Stimulated activated CD4-positive, alpha-beta T cell treated with anti-CD3 and anti-CD28 coated beads, TNF-alpha, amount 100 ng/mL, for 24 hours (primary cell): ENCODE measurements at regions not wholly inside any gene's neighbourhood (a gene's known extent, or its start where the extent isn't known, plus 50 kb on each side); places are given as distances from the start of the nearest gene placed in this dataset.

ENCODE experiments used
- DNase-seq, 3 experiments: peaks; one replicate each; pipeline ENCODE4 v3.0.0-alpha.2; 2020; ENCODE audit warnings: low read depth in 3 of 3

DNA sequence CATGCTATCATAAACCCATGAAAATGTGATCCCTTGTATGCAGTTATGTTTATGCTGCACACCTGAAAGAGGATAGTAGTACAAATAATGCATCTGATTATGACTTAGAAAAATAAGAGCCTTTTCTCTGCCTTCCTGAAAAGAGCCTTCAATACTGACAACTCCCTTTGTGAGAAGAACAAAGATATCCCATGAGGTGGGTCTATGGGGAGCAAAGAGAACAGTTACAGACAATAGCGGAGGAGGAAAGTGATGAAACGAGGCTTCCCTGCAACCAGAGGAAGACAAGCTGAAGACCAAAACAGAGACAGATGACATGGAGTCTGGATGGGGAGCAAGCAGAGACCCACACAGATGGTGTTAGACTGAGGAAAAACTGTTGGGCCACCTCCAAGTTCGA lies 598.3 kb upstream of the PLXNA2 start:
- no peak for DNase-seq

GRCh38 chr1:208844158-208844557 lies 600.0 kb upstream of the PLXNA2 start:
- no peak for DNase-seq

DNA sequence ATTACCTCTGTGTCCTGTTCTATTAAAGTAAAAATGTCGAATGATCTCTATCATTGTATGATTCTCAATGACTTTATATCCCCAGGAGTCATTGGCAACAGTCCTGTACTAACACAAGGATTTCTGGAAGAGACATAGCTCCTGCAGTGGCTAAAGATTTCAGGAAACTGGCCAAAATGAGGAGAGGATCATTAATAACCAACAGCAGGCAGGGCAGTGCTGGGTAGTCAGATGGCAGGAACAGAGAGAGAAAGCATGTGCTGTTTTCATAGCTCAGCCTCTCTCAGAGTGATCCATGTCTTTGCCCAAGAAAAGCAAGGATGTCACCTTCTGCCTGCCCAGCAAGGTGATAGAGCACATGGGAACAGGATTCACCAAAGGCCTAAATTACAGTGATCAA lies 604.7 kb upstream of the PLXNA2 start:
- DNase-seq, result no peak

DNA sequence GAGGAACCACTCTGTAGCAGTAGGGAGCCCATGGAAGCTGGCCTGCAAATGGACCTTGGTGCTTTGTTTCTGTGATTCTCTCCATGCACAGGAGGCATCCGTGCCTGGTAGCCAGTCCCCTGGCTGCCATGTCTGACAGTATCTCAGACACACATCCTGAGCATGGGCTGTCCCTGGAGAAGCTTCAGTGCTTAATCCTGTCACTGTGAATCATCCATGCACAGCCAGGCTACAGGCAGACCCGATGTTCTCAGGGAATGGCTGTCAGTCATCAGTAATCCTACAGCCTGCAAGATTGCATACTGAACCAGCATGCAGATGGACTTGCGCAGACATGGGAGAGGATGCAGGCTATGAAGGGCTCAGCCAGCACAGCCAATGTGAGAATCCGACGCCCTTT lies 606.3 kb upstream of the PLXNA2 start:
- DNase-seq, result no peak

GRCh38 chr1:208851366-208851765 lies 607.2 kb upstream of the PLXNA2 start:
- DNase-seq, result no peak

GRCh38 chr1:208852911-208853310 lies 608.7 kb upstream of the PLXNA2 start:
- DNase-seq, result no peak

DNA sequence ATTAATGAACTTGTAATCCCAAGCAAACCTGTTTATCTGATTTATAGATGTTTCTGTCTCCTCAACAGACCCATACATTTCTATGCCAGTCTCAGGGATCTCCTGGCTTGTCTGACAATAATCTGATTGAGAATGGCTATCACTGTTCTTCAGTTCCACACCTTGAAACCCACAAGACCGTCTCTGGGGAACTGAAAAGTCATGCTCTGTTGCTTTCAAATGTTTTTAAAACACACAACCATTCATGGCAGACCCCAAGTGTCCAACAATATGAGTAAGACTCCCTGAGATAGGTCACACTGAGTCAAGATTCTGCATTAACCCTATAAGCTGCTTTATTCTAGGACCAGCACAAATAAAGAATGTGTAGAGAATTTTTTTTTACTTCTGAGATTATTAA lies 611.2 kb upstream of the PLXNA2 start:
- DNase-seq, result no peak

DNA sequence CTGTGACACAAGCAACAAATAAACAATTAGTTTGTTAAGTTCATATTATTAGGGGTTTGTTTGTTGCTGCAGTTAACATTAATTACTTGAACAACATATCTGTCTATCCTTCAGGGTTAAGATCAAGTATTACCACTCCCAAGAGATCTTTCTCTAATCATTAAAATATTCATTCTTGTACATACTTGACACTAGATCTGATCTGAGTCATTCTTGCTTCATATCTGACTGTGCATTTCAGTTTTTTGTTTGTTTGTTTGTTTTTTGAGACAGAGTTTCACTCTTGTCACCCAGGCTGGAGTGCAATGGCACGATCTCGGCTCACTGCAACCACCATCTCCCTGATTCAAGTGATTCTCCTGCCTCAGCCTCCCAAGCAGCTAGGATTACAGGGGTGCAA lies 613.3 kb upstream of the PLXNA2 start:
- DNase-seq, result no peak

- no peak for DNase-seq
Observed at GRCh38 chr1:208858738-208859137, 614.6 kb upstream of the PLXNA2 start.

- no peak for DNase-seq
Observed at GRCh38 chr1:208864366-208864965, 620.3 kb upstream of the PLXNA2 start.

DNA sequence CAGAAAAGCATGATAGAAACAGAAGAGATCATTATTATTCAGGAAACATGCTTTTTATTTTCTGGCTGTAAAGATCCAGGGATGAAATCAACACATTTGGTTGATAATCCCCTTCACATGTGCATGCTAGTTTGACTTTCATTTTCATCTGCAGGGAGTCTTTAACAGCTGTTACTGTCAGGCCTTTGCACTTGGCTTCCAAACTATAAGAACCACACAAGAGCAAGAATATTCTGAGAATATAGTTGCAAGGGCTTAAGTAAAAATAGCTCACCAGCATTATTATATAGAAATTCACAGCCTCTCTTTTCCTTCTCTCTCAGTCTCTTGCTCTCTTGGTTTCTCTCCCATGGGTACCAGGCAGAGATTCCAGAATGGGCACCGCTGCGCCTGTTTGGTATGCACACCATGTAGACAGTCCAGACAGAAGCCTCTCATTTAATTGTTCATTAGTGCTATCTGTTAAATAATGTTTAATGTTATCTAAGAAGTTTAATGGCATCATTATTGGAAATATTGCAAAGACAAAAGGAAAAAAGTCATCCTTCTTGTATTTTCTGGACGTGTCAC lies 622.3 kb upstream of the PLXNA2 start:
- DNase-seq, result no peak

GRCh38 chr1:208868554-208868953 lies 624.4 kb upstream of the PLXNA2 start:
- no peak for DNase-seq

GRCh38 chr1:208874915-208875314 lies 630.7 kb upstream of the PLXNA2 start:
- no peak for DNase-seq

GRCh38 chr1:208879022-208879421 lies 634.8 kb upstream of the PLXNA2 start:
- no peak for DNase-seq

DNA sequence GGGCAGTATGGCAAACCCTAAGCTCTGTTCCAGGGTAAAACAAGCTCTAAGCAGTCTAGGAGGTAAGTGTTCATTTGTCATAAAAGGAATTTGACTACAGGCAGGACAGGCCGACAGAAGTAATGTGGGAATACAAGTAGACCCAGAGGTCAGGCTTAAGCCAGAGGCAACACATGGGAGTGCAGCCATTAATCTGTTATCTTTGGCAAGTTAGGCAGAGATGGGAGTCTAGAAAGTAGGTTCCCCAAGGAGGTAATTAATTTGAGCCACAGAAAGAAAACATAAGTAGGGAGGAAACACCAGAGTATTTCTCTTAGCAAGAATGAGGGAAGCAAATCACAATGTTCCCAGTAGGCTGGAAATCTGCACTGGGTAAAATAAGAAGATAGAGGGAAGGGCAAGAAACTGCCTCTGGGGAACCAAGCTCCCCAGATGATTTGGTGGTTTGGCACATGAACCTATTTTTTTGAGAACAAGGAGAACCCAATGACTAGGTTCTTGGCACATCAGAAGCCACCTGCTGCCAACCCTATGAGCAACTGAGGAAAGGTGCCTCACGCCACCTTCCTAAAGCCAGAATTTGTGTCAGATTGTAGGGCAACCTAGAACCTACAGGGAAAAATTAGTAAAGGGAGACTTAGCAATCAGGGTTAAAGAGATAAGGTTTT lies 636.4 kb upstream of the PLXNA2 start:
- no peak for DNase-seq

GRCh38 chr1:208885060-208885459 lies 640.9 kb upstream of the PLXNA2 start:
- no peak for DNase-seq

GRCh38 chr1:208885650-208886049 lies 641.5 kb upstream of the PLXNA2 start:
- no peak for DNase-seq

DNA sequence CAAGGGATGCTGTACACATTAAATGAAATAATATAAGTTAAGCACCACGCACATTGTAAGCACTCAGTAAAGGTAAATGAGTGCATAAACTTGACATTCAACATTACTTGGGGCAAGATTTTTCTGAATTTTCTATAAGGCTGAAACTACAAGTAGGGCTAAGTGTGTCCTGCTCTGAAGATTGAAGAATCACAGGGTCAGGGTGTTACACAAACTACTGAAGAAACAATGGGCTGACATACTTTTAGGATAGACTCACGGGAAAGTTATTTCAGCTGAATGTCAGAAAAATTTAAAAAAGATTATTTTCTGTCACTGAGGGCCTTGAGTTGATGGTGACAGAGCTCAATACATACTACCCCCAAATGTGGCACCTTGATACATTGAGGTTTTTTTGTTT lies 644.2 kb upstream of the PLXNA2 start:
- DNase-seq, result no peak

DNA sequence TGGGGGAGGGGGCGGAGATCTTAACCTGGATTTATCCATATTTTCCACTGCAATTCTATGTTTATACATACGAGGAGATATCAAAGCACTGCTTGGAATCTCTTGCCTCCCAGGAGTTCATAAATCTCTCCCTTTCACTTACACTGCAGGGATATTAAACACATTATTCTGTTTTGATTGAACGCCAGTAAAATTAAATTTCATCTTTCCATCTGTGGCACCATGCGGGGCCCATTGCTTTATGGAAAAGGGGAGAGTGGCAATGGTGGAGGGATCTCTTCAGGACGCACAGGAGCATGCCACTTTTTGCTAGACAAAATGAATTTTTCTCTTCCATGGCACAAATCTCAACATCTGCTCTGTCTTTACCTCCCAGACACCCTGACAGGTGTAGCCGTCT lies 648.0 kb upstream of the PLXNA2 start:
- no peak for DNase-seq

GRCh38 chr1:208893251-208893650 lies 649.1 kb upstream of the PLXNA2 start:
- no peak for DNase-seq

DNA sequence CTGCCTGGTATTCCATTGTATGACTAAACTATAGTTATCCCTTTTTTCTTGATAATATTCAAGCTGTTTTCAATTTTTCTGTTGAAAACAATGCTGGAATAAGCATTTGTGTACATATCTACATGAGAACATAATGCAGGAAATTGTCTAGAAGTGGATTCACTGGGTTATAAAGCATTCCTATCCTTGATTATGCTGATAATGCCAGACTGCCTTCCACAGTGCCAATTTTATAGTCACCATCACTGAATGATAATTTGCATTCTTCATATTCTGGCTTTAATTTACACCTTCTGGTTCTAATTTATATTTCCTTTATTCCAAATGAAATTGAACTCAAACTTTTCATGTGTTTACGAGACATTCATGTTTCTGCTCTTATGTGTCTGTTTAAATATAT lies 651.0 kb upstream of the PLXNA2 start:
- no peak for DNase-seq

DNA sequence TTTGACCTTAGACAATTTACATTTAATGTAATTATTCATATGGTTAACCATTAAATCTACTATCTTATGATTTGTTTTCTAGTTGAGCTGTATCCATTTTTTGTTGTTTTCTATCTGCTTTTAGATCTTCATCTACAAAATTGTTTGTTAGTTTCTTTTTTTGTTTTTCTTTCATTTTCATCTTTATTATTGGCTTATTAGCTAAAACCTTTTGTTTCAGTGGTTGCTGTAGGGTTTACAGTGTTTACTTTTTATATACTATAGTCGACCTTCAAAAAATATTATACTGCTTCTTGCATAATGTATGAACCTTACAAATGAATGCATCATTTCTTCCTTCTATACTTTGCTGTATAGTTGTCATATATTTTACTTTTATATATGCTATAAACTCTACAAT lies 651.6 kb upstream of the PLXNA2 start:
- no peak for DNase-seq

DNA sequence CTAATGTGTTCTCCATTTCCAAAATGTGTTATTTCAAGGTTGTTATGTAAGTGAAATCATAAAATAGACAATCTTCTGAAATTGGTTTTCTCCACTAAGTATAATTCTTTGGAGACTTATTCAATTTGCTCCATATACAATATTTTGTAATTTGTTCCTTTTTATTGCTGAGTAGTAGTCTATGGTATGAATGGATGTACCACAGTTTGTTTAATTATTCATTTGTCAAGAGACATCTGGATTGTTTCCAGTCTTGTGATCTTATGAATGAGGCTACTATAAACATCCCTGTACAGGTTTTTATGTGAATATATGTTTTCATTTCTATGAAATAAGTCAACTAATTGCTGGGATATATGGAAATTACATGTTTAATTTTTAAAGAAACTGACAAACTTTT lies 652.6 kb upstream of the PLXNA2 start:
- no peak for DNase-seq

DNA sequence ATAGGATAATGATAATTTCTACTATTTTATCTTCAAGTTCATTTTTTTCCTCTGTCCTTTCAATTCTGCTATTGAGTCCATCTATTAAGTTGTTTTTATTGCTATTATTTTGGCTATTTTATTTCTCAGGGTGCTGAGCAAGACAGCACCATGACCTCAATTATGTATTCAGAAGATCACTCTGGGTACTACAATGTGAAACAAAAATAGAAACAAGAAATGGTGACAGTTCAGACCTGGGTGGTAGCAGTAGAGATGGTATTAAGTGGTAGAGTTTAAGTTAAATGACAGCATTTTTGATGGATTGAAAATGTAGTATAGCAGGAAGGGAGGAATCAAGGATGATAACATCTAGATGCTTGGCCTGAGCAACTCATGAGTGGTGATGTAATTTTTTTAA lies 655.3 kb upstream of the PLXNA2 start:
- DNase-seq, result no peak
